DND-41 (cell line): ENCODE measurements at regions not wholly inside any gene's neighbourhood (a gene's known extent, or its start where the extent isn't known, plus 50 kb on each side); places are given as distances from the start of the nearest gene placed in this dataset.

Source experiments
- EZH2 ChIP-seq: IDR thresholded peaks from 3 replicates; pipeline ENCODE4 v1.6.1; 2012; ENCODE audit warnings: borderline replicate concordance, low read depth, mild to moderate bottlenecking, moderate library complexity, low read length, inconsistent platforms; ENCODE audit not compliant: severe bottlenecking
- TF ChIP-seq, protein P1 (sequence below): IDR thresholded peaks from 2 replicates; pipeline ENCODE4 v1.5.1; 2012; ENCODE audit warnings: borderline replicate concordance, low read length, moderate library complexity, mild to moderate bottlenecking; ENCODE audit not compliant: poor library complexity, severe bottlenecking; ENCODE audit errors: extremely low read depth

DNA sequence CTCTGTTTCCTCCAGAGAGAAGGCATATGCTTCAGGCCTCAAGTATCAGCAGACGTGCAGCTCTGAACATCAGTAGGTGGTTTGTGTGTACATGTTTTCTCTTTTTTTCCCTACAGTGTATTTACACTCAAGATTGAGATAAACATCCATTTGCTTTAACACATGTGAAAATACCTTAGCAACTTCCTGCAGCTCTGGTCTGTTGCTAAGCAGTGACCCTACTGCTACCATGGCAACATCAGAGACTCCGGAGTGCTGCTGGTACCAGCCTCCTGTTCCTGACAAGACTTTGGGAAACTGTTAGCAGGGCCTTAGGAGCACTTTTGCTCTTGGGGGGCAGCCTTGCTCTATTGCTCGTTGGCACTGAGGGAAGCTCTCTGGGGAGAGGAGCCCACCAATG, 221.2 kb upstream of the PLET1 start:
- TF ChIP-seq EZH2: no peak
- TF ChIP-seq, protein P1, sequence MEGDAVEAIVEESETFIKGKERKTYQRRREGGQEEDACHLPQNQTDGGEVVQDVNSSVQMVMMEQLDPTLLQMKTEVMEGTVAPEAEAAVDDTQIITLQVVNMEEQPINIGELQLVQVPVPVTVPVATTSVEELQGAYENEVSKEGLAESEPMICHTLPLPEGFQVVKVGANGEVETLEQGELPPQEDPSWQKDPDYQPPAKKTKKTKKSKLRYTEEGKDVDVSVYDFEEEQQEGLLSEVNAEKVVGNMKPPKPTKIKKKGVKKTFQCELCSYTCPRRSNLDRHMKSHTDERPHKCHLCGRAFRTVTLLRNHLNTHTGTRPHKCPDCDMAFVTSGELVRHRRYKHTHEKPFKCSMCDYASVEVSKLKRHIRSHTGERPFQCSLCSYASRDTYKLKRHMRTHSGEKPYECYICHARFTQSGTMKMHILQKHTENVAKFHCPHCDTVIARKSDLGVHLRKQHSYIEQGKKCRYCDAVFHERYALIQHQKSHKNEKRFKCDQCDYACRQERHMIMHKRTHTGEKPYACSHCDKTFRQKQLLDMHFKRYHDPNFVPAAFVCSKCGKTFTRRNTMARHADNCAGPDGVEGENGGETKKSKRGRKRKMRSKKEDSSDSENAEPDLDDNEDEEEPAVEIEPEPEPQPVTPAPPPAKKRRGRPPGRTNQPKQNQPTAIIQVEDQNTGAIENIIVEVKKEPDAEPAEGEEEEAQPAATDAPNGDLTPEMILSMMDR: no peak
